Vagina (tissue), 2 donors: ENCODE measurements at regions not wholly inside any gene's neighbourhood (a gene's known extent, or its start where the extent isn't known, plus 50 kb on each side); places are given as distances from the start of the nearest gene placed in this dataset.

Source experiments
- POLR2A ChIP-seq, 2 donors: fragments of 450-650 bp; IDR thresholded peaks; one replicate each; pipeline ENCODE4 v1.6.1; 2017; ENCODE audit warnings: antibody characterized with exemption in 2 of 2, mild to moderate bottlenecking in 2 of 2, moderate library complexity in 2 of 2
- TF ChIP-seq, protein P1 (sequence below), 3 experiments: fragments of 450-650 bp in 2 of 3; fragments of 200-600 bp in 1 of 3; sonication (generic) in 1 of 3; IDR thresholded peaks; one replicate each; pipeline ENCODE4 v1.5.1; 2017 to 2019; ENCODE audit warnings: antibody characterized with exemption in 3 of 3, mild to moderate bottlenecking in 2 of 3, moderate library complexity in 2 of 3

DNA sequence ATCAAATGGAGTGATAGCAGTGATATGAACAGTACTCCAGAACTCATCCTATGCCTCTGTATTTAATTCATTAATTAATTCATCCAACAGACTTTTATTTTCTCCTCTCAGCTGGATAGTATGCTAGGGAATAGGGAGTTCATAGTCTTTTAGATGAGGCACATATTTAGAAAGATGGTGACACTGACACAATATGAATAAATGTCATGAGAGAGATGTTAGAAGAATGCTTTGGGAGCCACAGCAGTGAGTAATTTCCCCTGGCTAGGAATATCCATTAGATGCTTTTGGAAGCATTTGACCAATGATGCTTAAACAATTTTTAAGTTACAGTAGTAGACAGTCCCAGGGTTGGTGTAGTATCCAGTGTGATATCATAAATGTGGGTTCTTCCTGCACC, 428.7 kb upstream of the SGCD start:
- TF ChIP-seq, protein P1, sequence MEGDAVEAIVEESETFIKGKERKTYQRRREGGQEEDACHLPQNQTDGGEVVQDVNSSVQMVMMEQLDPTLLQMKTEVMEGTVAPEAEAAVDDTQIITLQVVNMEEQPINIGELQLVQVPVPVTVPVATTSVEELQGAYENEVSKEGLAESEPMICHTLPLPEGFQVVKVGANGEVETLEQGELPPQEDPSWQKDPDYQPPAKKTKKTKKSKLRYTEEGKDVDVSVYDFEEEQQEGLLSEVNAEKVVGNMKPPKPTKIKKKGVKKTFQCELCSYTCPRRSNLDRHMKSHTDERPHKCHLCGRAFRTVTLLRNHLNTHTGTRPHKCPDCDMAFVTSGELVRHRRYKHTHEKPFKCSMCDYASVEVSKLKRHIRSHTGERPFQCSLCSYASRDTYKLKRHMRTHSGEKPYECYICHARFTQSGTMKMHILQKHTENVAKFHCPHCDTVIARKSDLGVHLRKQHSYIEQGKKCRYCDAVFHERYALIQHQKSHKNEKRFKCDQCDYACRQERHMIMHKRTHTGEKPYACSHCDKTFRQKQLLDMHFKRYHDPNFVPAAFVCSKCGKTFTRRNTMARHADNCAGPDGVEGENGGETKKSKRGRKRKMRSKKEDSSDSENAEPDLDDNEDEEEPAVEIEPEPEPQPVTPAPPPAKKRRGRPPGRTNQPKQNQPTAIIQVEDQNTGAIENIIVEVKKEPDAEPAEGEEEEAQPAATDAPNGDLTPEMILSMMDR (IDR thresholded peaks at IDR 0.05), result no peak
- no peak for TF ChIP-seq POLR2A (IDR thresholded peaks at IDR 0.05)
